HG03354 (cell line): ENCODE measurements at regions not wholly inside any gene's neighbourhood (a gene's known extent, or its start where the extent isn't known, plus 50 kb on each side); places are given as distances from the start of the nearest gene placed in this dataset.

Source experiments
- ATAC-seq: cut with Tn5 transposase; IDR thresholded peaks from one replicate; pipeline ENCODE4 v1.9.1; 2021; ENCODE audit warnings: mild to moderate bottlenecking; ENCODE audit not compliant: unreplicated experiment, poor library complexity, severe bottlenecking

GRCh38 chr9:7228726-7229125 is 471.0 kb downstream of the KDM4C start:
- ATAC-seq: no peak

- no peak for ATAC-seq
Measured at GRCh38 chr9:7227951-7228350, 470.2 kb downstream of the KDM4C start.

GRCh38 chr9:7226007-7226640 is 468.4 kb downstream of the KDM4C start:
- no peak for ATAC-seq
